HG03342 (cell line): ENCODE measurements at regions not wholly inside any gene's neighbourhood (a gene's known extent, or its start where the extent isn't known, plus 50 kb on each side); places are given as distances from the start of the nearest gene placed in this dataset.

Experiments used
- ATAC-seq: cut with Tn5 transposase; IDR thresholded peaks from one replicate; pipeline ENCODE4 v1.9.1; 2021; ENCODE audit warnings: mild to moderate bottlenecking, moderate library complexity; ENCODE audit not compliant: unreplicated experiment

DNA sequence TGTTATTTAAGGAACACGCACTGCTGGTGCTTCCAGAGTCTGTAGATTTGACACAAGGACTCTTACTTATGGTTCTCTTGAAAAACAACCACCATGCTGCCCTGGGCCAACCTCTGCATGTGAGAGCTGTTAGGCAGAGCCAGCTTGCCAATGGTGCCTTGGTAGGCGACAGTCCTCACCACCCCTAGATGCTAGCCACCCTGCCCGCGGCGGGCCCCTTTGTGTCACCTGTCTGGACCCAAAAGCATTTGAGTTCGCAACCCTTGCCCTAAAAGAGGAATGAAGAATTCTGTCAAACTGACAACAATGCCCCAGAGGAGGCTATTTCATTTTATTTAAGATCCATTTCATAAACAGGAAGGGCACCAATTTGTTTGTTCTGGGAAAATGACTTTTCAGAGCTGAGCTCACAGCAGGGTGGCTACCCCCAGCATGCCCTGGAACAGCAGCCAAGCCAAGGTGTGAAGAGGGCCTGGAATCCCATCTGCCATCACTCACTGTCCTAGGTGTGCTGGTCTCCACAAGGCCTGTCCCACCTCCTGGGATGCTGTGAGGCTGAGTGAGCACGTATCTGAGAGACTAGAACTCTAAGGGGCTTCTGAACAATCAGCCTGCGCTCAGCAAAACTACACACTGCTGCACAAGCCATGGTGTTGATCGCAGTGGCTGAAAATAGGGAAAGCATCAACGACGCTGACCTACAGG, 63.8 kb upstream of the FZD10 start:
- ATAC-seq = no peak

DNA sequence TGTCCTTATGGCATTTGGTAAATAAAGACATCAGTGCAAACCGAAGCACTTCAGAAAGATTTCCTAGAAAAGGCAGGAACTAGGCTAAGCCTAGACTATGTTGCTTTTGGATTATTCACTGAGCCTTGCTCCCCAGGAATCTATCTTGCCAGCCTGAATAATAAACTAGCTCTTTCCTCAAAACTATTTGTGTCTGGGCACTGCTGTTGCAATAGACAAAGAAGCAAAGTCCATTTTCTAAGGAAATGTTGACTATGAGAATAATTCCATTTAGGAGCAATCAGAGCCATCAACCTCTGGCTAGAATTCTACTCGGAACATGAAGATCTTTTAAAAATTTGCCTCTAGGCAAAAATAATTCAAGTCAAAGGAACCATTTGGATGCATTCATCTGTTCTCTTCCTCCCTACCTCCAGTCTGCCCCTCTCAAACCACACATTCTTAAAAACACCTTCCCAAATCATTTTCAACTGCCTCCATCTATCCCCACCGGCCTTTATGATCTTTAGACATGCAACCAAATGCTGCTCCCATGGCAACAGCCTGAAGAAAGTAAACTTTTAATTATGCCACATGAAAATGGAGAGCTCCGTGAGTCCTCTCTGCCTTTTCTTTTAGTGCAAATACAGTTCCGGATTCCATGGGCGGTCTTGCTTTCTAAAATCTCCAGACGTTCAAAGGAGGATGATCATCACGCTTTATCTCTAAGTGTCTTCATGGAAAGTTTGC, 61.5 kb upstream of the FZD10 start:
- ATAC-seq = no peak

DNA sequence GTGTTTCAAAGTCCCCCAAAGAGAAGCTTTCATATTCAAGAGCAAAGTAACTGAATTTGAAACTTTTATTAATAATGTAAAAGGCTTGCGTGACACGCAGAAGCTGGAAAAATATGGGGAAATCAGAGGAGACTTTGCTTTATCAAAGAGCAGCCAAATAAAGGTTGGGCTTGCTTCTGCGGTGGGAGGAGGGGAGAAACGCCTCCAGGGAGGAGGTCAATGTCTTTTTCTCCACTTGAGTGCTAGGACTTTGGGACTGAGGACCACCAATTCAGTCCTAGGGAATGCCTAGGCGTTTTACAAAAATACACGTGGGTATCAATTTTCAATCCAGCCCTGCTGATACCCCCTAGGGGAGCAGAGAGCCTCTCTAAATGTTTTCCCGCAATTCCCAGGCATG, 60.9 kb upstream of the FZD10 start:
- no peak for ATAC-seq

DNA sequence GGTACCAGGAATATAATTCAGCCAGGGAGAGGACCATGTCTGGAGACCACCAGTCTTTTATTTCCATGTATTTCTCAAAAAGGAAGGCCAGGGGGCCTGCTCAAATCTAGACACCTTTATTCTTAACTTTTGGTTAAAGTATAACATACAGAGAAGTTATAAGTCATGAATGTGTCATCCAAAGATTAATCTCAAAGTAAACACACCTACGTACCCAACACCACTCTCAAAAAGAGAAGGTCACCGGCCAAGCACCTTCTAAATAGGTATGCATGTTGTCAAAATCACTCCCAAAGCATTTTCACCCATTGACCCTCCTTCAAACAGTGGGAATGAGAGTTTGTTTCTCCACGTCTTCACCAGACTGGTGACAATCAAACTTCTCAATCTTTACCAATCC, 60.0 kb upstream of the FZD10 start:
- no peak for ATAC-seq

DNA sequence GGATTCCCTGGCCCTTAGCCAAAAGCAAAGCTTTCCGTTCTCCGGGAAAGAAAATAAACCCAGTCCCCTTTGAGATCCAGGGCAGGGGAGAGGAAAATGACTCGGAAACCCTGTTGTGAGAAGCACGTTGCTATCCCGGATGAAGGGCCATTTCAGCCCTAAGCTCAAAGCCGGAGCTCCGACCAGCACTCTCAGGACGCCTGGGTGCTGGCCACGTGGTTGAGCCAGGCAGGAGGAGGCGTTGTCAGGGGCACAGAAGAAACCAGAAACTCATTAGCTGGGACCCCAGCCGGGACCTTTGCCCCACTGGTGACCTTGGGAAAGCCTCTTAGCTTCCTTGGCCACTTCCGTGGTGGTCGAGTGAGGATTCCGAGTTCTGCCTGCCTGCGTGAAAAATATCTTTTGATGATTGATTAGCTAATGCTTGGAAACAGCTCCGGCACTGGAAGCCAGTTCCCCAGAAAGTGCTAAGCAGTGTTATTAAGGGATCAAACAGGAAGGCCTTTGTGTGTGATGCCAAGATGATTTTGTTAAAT, 57.6 kb upstream of the FZD10 start:
- ATAC-seq = no peak

DNA sequence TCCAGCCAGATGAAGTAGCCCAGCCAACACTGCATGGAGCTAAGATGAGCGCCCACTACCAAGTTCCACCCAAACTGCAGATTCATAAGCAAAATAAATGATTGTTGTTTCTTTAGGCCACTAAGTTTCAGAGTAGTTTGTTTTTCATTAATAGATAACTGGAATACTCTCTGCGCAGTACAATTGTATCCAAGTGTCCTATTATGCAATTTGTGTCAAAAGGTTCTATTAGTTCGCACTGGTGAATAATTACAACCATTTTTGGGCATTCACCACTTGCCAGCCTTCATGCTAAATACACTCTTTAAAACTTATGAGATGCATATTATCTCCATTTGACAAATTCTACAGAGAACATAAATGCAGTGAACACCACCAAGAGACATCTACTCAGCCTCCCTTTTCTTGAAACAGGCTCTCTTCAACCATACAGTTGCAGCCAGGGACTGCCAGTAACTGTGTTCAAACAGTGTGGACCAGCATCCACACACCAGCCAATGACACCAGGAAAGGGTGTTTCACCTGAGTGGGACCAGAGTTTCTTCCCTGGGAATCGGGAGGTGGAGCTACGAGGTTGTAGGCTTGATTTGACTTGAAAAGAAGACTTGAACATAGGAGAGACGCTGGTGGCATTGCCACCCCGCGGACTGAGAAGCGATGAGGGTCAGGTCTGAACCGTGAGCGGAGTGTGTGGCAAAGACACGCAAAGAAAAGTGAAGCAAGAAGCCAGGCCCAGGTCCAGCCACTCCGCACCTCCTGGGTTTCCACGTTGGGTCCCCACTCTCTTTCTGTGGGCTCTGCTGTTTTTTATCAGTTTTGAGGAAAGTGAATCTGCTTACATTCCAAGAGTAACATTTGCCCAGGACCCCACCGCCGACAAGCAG, 53.0 kb upstream of the FZD10 start:
- ATAC-seq = no peak

DNA sequence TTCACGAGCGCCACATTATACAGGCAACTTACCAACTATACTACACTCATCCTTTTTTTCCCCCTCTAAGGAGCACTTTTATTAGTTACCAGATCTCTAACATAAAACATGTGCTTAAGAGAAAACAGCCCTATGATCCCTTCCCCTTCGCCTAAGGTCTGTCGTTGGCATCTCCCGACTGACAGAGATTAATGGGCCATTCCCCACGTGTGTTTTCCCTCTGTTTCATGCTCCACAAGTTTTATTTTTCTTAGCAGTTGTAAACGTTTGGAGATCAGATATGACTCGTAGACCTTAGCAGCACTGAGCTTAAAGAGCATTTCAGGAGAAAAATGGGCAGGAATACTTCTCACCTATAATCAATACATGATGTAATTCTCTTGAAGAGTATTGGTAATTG, 51.4 kb upstream of the FZD10 start:
- no peak for ATAC-seq

DNA sequence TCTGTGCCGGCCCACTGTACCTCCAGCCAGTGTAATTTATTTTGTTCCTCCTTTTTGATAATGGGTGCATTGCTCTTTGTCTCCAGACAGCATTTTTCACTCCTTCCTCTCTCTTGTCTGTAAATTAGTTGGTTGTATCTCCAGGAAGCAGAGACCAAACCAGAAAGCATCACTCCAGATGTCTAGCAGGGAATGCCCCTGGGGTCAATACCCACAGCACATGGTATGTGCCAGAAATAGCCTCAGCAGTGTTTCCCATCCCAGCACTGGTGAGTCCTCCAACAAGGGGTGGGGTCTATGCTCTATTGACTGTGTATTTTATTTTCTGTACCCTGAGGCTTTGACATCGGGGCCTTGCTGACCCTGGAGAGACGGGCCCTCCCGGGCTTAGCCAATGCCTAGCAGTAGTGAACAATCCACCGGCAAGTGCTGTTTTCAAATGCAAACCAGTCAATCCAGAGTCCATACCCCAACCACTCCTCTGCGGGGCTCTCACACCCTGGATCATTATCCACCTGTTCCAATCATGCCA, 50.2 kb upstream of the FZD10 start:
- no peak for ATAC-seq
